SK-N-SH (cell line): ENCODE measurements at regions not wholly inside any gene's neighbourhood (a gene's known extent, or its start where the extent isn't known, plus 50 kb on each side); places are given as distances from the start of the nearest gene placed in this dataset.

ENCODE experiments used
- CTCF ChIA-PET: fragments of 300-600, 350-600 bp; formaldehyde crosslinking; extraction: SDS; loops from one replicate; lab custom pipeline; 2021; lab: Yijun Ruan, JAX
- POLR2A ChIA-PET: fragments of 350-600 bp; sonication (Branson Sonifier 250); formaldehyde crosslinking; extraction: SDS; loops from one replicate; lab custom pipeline; 2020; ENCODE audit warnings: antibody characterized with exemption, inconsistent platforms; lab: Yijun Ruan, JAX
- DNase-seq: peaks from one replicate; pipeline ENCODE4 v3.0.0; 2012
- H2AFZ ChIP-seq: fragments of 200-600 bp; sonication (generic); 2 replicates; pipeline ENCODE4 v1.8.1; 2016; ENCODE audit warnings: antibody characterized with exemption, mild to moderate bottlenecking, low read depth
- H3F3A ChIP-seq: fragments of 200-600 bp; sonication (generic); replicated peaks from 2 replicates; pipeline ENCODE3; 2016; ENCODE audit warnings: antibody characterized with exemption, mild to moderate bottlenecking; ENCODE audit not compliant: insufficient read depth
- H3K27ac ChIP-seq, 2 experiments: fragments of 200-500 bp in 1 of 2; fragments of 200-600 bp in 1 of 2; sonication (Bioruptor generic) in 1 of 2; sonication (generic), shearing (Covaris generic) in 1 of 2; 2 replicates each; pipeline versions ENCODE4 v1.5.1 to v1.6.1; 2014 to 2016; ENCODE audit warnings: low read depth in 2 of 2, inconsistent platforms in 1 of 2, low read length in 1 of 2, mild to moderate bottlenecking in 1 of 2, mixed read lengths in 1 of 2
- H3K27me3 ChIP-seq: fragments of 200-600 bp; sonication (generic), shearing (Covaris generic); 2 replicates; pipeline ENCODE4 v1.6.1; 2016; ENCODE audit warnings: mixed run types; ENCODE audit not compliant: insufficient read depth
- H3K36me3 ChIP-seq, 2 experiments: fragments of 200-500 bp in 1 of 2; fragments of 200-600 bp in 1 of 2; sonication (Bioruptor generic) in 1 of 2; sonication (generic) in 1 of 2; replicated peaks in 1 of 2; 2 replicates each; pipeline versions ENCODE3 to v1.5.1; 2014 to 2016; ENCODE audit warnings: low read length in 1 of 2, mild to moderate bottlenecking in 1 of 2; ENCODE audit not compliant: insufficient read depth in 2 of 2, control insufficient read depth in 1 of 2
- H3K4me1 ChIP-seq, 2 experiments: fragments of 200-500 bp in 1 of 2; fragments of 200-600 bp in 1 of 2; sonication (Bioruptor generic) in 1 of 2; sonication (generic), shearing (Covaris generic) in 1 of 2; 2 replicates each; pipeline versions ENCODE4 v1.5.1 to v1.6.1; 2014 to 2016; ENCODE audit warnings: low read depth in 1 of 2, low read length in 1 of 2, mixed run types in 1 of 2; ENCODE audit not compliant: insufficient read depth in 2 of 2, control insufficient read depth in 1 of 2
- H3K4me2 ChIP-seq: fragments of 200-600 bp; sonication (generic), shearing (Covaris generic); 2 replicates; pipeline ENCODE4 v1.6.1; 2017; ENCODE audit warnings: mixed run types
- H3K4me3 ChIP-seq, 2 experiments: fragments of 200-500 bp in 1 of 2; fragments of 200-600 bp in 1 of 2; sonication (Bioruptor generic) in 1 of 2; sonication (generic), shearing (Covaris generic) in 1 of 2; 2 replicates each; pipeline versions ENCODE4 v1.5.1 to v1.8.1; 2014 to 2016; ENCODE audit warnings: low read depth in 2 of 2, inconsistent platforms in 1 of 2, low read length in 1 of 2, mild to moderate bottlenecking in 1 of 2, mixed read lengths in 1 of 2, moderate library complexity in 1 of 2
- H3K79me2 ChIP-seq: fragments of 200-600 bp; sonication (generic); 2 replicates; pipeline ENCODE4 v1.8.1; 2017; ENCODE audit warnings: mild to moderate bottlenecking; ENCODE audit not compliant: insufficient read depth
- H3K9ac ChIP-seq: fragments of 200-600 bp; sonication (generic); 2 replicates; pipeline ENCODE4 v1.6.1; 2017; ENCODE audit warnings: mixed run types
- H3K9me2 ChIP-seq: fragments of 200-600 bp; sonication (generic); 2 replicates; pipeline ENCODE4 v1.6.1; 2017; ENCODE audit warnings: mixed run types
- H3K9me3 ChIP-seq: fragments of 200-600 bp; sonication (generic); 2 replicates; pipeline ENCODE4 v1.6.1; 2017; ENCODE audit warnings: mixed run types, mild to moderate bottlenecking, moderate library complexity
- H4K20me1 ChIP-seq: fragments of 200-600 bp; sonication (generic); 2 replicates; pipeline ENCODE4 v1.6.1; 2017; ENCODE audit warnings: mild to moderate bottlenecking, mixed run types; ENCODE audit not compliant: insufficient read depth
- CTCF ChIP-seq: fragments of 200-600 bp; sonication (generic); IDR thresholded peaks from 2 replicates; pipeline ENCODE4 v1.6.1; 2017; ENCODE audit warnings: antibody characterized with exemption, mild to moderate bottlenecking, moderate library complexity
- JUND ChIP-seq: IDR thresholded peaks from 2 replicates; pipeline ENCODE4 v1.4.0; 2012
- PBX3 ChIP-seq: IDR thresholded peaks from 2 replicates; pipeline ENCODE4; 2012
- RCOR1 ChIP-seq: fragments of 150-350 bp; IDR thresholded peaks from 2 replicates; pipeline ENCODE4 v1.6.1; 2017; ENCODE audit warnings: antibody characterized with exemption, low read length
- REST ChIP-seq: IDR thresholded peaks from 2 replicates; pipeline ENCODE4 v1.6.1; 2012; ENCODE audit warnings: mild to moderate bottlenecking, low read depth, low read length, moderate library complexity
- SIN3A ChIP-seq: IDR thresholded peaks from 2 replicates; pipeline ENCODE4 v1.6.1; 2012; ENCODE audit warnings: low read depth, mild to moderate bottlenecking, low read length, moderate library complexity, borderline replicate concordance
- TEAD4 ChIP-seq: IDR thresholded peaks from 2 replicates; pipeline ENCODE4 v1.4.0; 2012; ENCODE audit warnings: mild to moderate bottlenecking, borderline replicate concordance; ENCODE audit not compliant: insufficient read depth
- YY1 ChIP-seq: IDR thresholded peaks from 2 replicates; pipeline ENCODE4 v1.4.0; 2012; ENCODE audit warnings: low read depth, mild to moderate bottlenecking
- ZBTB33 ChIP-seq: IDR thresholded peaks from 2 replicates; pipeline ENCODE4 v1.4.0; 2012; ENCODE audit warnings: low read depth, borderline replicate concordance
- WGBS: methylation state at CpG from one replicate; pipeline ENCODE4 v1.1.6; 2017; ENCODE audit warnings: low lambda C conversion rate; 5-methylcytosine and 5-hydroxymethylcytosine counted together

- Histone ChIP-seq H3F3A (no peaks in the 10 kb centered on the region), H3K4me2 (no peak overlapping the region), H3K4me3 (no peak overlapping the region), H3K27me3 (no peaks in the 10 kb centered on the region), H4K20me1 (no peaks in the 10 kb centered on the region), H3K9me3 (no peaks in the 10 kb centered on the region), H3K79me2 (no peaks in the 10 kb centered on the region), H3K9ac (no peak overlapping the region), H3K4me1 (no peaks in the 10 kb centered on the region), H3K36me3 (no peaks in the 10 kb centered on the region), H3K9me2 (no peaks in the 10 kb centered on the region), H3K27ac (no peak overlapping the region), H2AFZ (no peak overlapping the region)
- ChIA-PET CTCF (no interaction called here), POLR2A (no interaction called here)
- no peak for DNase-seq
- 0% methylated on average over 6 of the region's 7 CpGs for WGBS
- TF ChIP-seq TEAD4, result no peak
- TF ChIP-seq CTCF, result no peak
- TF ChIP-seq JUND, result no peak
- TF ChIP-seq RCOR1, result no peak
- no peak for TF ChIP-seq REST
- no peak for TF ChIP-seq PBX3
- TF ChIP-seq YY1, result no peak
- no peak for TF ChIP-seq SIN3A
- no peak for TF ChIP-seq ZBTB33
Measured at GRCh38 chr13:19075418-19075817, 106.2 kb downstream of the TUBA3C start.
